Gastrocnemius medialis (tissue), 4 donors: ENCODE measurements at regions not wholly inside any gene's neighbourhood (a gene's known extent, or its start where the extent isn't known, plus 50 kb on each side); places are given as distances from the start of the nearest gene placed in this dataset.
"Not testable (repeated sequence)": the region's sequence is repeated elsewhere in the genome, so short reads cannot be mapped to it uniquely, and the experiment has no call there.

Experiments
- ATAC-seq, 2 donors: fragments of 150-250 bp; one replicate each; pipeline ENCODE4 v1.9.1; 2016
- DNase-seq, 2 donors: peaks; one replicate each; pipeline ENCODE4 v3.0.0-alpha.2; 2019
- H3K27ac ChIP-seq, 4 donors: fragments of 200-600 bp; sonication (generic); 1 replicate in 1 of 4; 2 replicates in 3 of 4; pipeline ENCODE4 v1.5.1; 2016 to 2018; ENCODE audit warnings: mild to moderate bottlenecking in 2 of 4, moderate library complexity in 1 of 4
- H3K27me3 ChIP-seq, 3 donors: fragments of 200-600 bp; sonication (generic) in 2 of 3; 1 replicate in 1 of 3; 2 replicates in 2 of 3; pipeline versions ENCODE4 v1.5.1 to v1.6.0; 2016 to 2019; ENCODE audit warnings: mild to moderate bottlenecking in 1 of 3, moderate library complexity in 1 of 3
- H3K36me3 ChIP-seq, 2 donors: fragments of 200-600 bp; sonication (generic) in 1 of 2; one replicate each; pipeline ENCODE4 v1.5.1; 2017 to 2018
- H3K4me1 ChIP-seq, 2 donors: fragments of 200-600 bp; sonication (generic) in 1 of 2; one replicate each; pipeline ENCODE4 v1.5.1; 2016 to 2017; ENCODE audit warnings: mild to moderate bottlenecking in 2 of 2
- H3K4me3 ChIP-seq, 4 donors: fragments of 200-600 bp; sonication (generic) in 3 of 4; 1 replicate in 1 of 4; 2 replicates in 3 of 4; pipeline ENCODE4 v1.5.1; 2016 to 2019; ENCODE audit warnings: mild to moderate bottlenecking in 2 of 4
- H3K9me3 ChIP-seq, 3 donors: fragments of 200-600 bp; sonication (generic) in 2 of 3; 1 replicate in 1 of 3; 2 replicates in 2 of 3; pipeline ENCODE4 v1.5.1; 2016 to 2019
- POLR2A ChIP-seq, 2 donors: fragments of 450-650 bp; IDR thresholded peaks; one replicate each; pipeline ENCODE4 v1.6.1; 2017; ENCODE audit warnings: antibody characterized with exemption in 2 of 2, mild to moderate bottlenecking in 2 of 2, moderate library complexity in 2 of 2
- in situ Hi-C, 4 donors: fragments of 200-750 bp; cut with MboI; loops; one replicate each; pipeline versions ENCODE4 v1.15.0 to v1.8.0; 2017; ENCODE audit warnings: low sequenced_read_pairs in 4 of 4
- intact Hi-C: fragments of 100-400 bp; cut with DNase I; formaldehyde crosslinking; loops from one replicate; pipeline ENCODE4 v1.15.1; 2023; ENCODE audit warnings: low total_unique reads
- TF ChIP-seq, protein P1 (sequence below), 5 experiments: fragments of 450-650 bp in 3 of 5; fragments of 200-600 bp in 2 of 5; sonication (generic) in 2 of 5; IDR thresholded peaks in 4 of 5; conservative IDR thresholded peaks in 1 of 5; 1 replicate in 4 of 5; 2 replicates in 1 of 5; pipeline ENCODE4 v1.5.1; 2016 to 2019; ENCODE audit warnings: antibody characterized with exemption in 5 of 5, mild to moderate bottlenecking in 3 of 5, moderate library complexity in 3 of 5

DNA sequence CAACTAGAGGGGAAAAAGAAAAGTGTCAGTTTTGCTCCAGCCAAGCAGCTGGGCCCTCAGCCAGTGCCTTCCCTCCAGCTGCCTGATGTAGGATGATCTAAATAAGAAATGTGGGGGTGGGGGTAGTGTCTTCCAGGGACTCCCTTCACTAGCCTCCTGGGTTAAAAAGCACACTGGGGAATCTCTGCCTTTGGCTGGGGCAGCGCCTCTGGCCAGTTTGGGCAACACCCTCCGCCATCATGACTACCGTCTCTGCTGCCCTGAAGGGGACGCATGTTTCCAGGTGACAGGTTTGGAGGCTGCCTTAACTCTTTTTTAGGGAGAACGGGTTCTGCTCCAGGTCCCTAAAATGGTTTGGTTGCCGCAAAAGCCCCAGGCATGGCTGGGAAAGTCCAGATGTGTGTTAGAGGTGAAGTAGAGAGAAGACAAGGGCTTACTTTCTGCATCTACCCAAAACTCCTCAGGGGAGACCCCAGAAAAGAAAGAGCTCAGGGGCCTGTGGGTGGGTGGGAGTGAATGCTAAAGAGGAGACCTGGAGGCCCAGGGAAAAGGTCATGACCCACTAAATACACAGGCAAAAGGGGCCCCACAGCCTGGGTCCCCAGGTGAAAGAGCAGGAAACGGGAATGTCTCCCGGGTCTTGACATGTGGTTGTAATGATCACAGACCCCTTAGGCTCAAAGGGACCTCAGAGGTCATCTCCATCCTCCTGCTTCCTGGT, 132.8 kb upstream of the CCND2 start:
- TF ChIP-seq, protein P1, sequence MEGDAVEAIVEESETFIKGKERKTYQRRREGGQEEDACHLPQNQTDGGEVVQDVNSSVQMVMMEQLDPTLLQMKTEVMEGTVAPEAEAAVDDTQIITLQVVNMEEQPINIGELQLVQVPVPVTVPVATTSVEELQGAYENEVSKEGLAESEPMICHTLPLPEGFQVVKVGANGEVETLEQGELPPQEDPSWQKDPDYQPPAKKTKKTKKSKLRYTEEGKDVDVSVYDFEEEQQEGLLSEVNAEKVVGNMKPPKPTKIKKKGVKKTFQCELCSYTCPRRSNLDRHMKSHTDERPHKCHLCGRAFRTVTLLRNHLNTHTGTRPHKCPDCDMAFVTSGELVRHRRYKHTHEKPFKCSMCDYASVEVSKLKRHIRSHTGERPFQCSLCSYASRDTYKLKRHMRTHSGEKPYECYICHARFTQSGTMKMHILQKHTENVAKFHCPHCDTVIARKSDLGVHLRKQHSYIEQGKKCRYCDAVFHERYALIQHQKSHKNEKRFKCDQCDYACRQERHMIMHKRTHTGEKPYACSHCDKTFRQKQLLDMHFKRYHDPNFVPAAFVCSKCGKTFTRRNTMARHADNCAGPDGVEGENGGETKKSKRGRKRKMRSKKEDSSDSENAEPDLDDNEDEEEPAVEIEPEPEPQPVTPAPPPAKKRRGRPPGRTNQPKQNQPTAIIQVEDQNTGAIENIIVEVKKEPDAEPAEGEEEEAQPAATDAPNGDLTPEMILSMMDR (IDR thresholded peaks at IDR 0.05 in 4 of 5, conservative IDR thresholded peaks at IDR 0.05 in 1 of 5), result no peak
- TF ChIP-seq POLR2A (IDR thresholded peaks at IDR 0.05), result no peak

DNA sequence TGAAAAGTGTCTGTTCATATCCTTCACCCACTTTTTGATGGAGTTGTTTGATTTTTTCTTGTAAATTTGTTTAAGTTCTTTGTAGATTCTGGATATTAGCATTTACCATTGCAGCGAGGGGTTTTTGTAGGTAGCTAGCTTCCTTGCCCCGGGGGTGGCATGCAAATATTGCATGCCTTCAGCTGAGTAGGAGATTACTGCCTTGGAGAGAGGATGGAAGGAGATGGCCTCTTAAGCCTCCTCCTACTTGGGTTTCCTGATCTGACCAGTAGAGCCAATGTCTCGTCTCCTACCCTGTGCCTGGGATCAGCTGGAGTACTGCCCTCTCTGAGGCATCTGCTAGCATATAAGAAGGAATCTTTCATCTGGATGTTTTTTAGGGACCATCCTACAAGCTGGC, 134.4 kb upstream of the CCND2 start:
- intact Hi-C loops, result no loop called here
- in situ Hi-C loops, result no loop called here
- H3K4me1 ChIP-seq, result no peaks in the 10 kb centered on the region

More for the DNA sequence above, 132.8 kb upstream of the CCND2 start:
- Histone ChIP-seq H3K27ac (no peak overlapping the region), H3K4me1 (no peaks in the 10 kb centered on the region), H3K27me3 (no peaks in the 10 kb centered on the region), H3K9me3 (no peaks in the 10 kb centered on the region), H3K36me3 (no peaks in the 10 kb centered on the region), H3K4me3 (no peak overlapping the region)
- in situ Hi-C loops (no loop called here), intact Hi-C loops (no loop called here)
- DNase-seq (no peak), ATAC-seq (no peak)

DNA sequence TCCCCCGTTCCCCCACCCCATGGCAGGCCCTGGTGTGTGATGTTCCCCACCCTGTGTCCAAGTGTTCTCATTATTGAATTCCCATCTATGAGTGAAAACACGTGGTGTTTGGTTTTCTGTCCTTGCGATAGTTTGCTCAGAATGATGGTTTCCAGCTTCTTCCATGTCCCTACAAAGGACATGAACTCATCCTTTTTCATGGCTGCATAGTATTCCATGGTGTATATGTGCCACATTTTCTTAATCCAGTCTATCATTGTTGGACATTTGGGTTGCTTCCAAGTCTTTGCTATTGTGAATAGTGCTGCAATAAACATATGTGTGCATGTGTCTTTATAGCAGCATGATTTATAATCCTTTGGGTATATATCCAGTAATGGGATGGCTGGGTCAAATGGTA, 135.0 kb upstream of the CCND2 start:
- H3K4me3 ChIP-seq, DNase-seq, ATAC-seq, in situ Hi-C loops, H3K9me3 ChIP-seq, H3K27ac ChIP-seq, H3K36me3 ChIP-seq, H3K4me1 ChIP-seq, intact Hi-C loops, H3K27me3 ChIP-seq: not testable (repeated sequence)

More for the DNA sequence above, 134.4 kb upstream of the CCND2 start:
- Histone ChIP-seq H3K27me3 (peaks cover 0 to 4% (median 0%) of the 10 kb centered on the region in 3 donors), H3K4me3 (no peak overlapping the region), H3K9me3 (no peaks in the 10 kb centered on the region), H3K36me3 (no peaks in the 10 kb centered on the region), H3K27ac (no peak overlapping the region)
- TF ChIP-seq POLR2A (IDR thresholded peaks at IDR 0.05), result no peak
- TF ChIP-seq, protein P1 (IDR thresholded peaks at IDR 0.05 in 4 of 5, conservative IDR thresholded peaks at IDR 0.05 in 1 of 5), result no peak
- ATAC-seq (no peak), DNase-seq (no peak)

- intact Hi-C loops, result no loop called here
- TF ChIP-seq, protein P1 (IDR thresholded peaks at IDR 0.05 in 4 of 5, conservative IDR thresholded peaks at IDR 0.05 in 1 of 5), result no peak
- DNase-seq, result no peak
- Histone ChIP-seq H3K9me3 (no peaks in the 10 kb centered on the region), H3K36me3 (no peaks in the 10 kb centered on the region), H3K4me3 (no peak overlapping the region), H3K27me3 (peaks cover 0 to 5% (median 0%) of the 10 kb centered on the region in 3 donors), H3K4me1 (no peaks in the 10 kb centered on the region), H3K27ac (no peak overlapping the region)
- no peak for ATAC-seq
- in situ Hi-C loops, result no loop called here
Measured at GRCh38 chr12:4138051-4138450, 135.5 kb upstream of the CCND2 start.

GRCh38 chr12:4137441-4137840, 136.1 kb upstream of the CCND2 start:
- in situ Hi-C loops (no loop called here), intact Hi-C loops (no loop called here)

More at GRCh38 chr12:4137441-4137840, 136.1 kb upstream of the CCND2 start:
- TF ChIP-seq POLR2A (IDR thresholded peaks at IDR 0.05), result no peak
- TF ChIP-seq, protein P1 (IDR thresholded peaks at IDR 0.05 in 4 of 5, conservative IDR thresholded peaks at IDR 0.05 in 1 of 5), result no peak
- H3K27ac ChIP-seq, result no peak overlapping the region
- no peaks in the 10 kb centered on the region for H3K36me3 ChIP-seq
- H3K9me3 ChIP-seq, result no peaks in the 10 kb centered on the region
- peaks cover 0 to 5% (median 0%) of the 10 kb centered on the region in 3 donors for H3K27me3 ChIP-seq
- no peaks in the 10 kb centered on the region for H3K4me1 ChIP-seq
- ATAC-seq (no peak), DNase-seq (no peak)
- H3K4me3 ChIP-seq, result no peak overlapping the region
